Endothelial cell of umbilical vein (primary cell): ENCODE measurements at regions not wholly inside any gene's neighbourhood (a gene's known extent, or its start where the extent isn't known, plus 50 kb on each side); places are given as distances from the start of the nearest gene placed in this dataset.

ENCODE experiments used
- BruUV-seq: library from RNA; stranded (reverse); fragments of 400-500 nt; replicated peaks from 2 replicates; lab custom pipeline; 2021; lab: Mats Ljungman, UMichigan
- CTCF ChIA-PET: fragments of 300-600, 350-600 bp; sonication (Branson Sonifier 250); formaldehyde crosslinking; loops from one replicate; lab custom pipeline; 2021; ENCODE audit warnings: antibody characterized with exemption, inconsistent platforms; lab: Charles Lee
- POLR2A ChIA-PET: fragments of 300-600, 350-600 bp; sonication (Branson Sonifier 250); formaldehyde crosslinking; loops from one replicate; lab custom pipeline; 2021; ENCODE audit warnings: antibody characterized with exemption, inconsistent platforms; lab: Charles Lee
- DNase-seq: peaks from one replicate; pipeline ENCODE4 v3.0.0-alpha.2; 2011; ENCODE audit warnings: low read depth, low spot score
- FAIRE-seq: peaks from 2 replicates; lab custom pipeline; 2011; peaks lifted over from hg19 to GRCh38; lab: Jason Lieb, UNC
- H2AFZ ChIP-seq: 2 replicates; pipeline ENCODE4 v1.6.0; 2012; ENCODE audit warnings: low read depth, low read length, control low read depth, inconsistent platforms
- H3K27ac ChIP-seq: 2 replicates; pipeline ENCODE4 v1.5.1; 2011; ENCODE audit warnings: low read depth, mild to moderate bottlenecking, control low read depth, low read length, moderate library complexity; ENCODE audit not compliant: insufficient read depth
- H3K27me3 ChIP-seq, 2 experiments: 2 replicates each; pipeline versions ENCODE4 v1.6.0 to v1.6.1; 2011; ENCODE audit warnings: low read length in 2 of 2, mixed read lengths in 1 of 2; ENCODE audit not compliant: control insufficient read depth in 2 of 2, insufficient read depth in 2 of 2
- H3K36me3 ChIP-seq, 2 experiments: 2 replicates in 1 of 2; 3 replicates in 1 of 2; pipeline ENCODE4 v1.5.1; 2011; ENCODE audit warnings: low read length in 2 of 2, mild to moderate bottlenecking in 1 of 2, moderate library complexity in 1 of 2; ENCODE audit not compliant: control insufficient read depth in 2 of 2, insufficient read depth in 2 of 2; ENCODE audit errors: extremely low read depth in 1 of 2
- H3K4me1 ChIP-seq: 3 replicates; pipeline ENCODE4 v1.5.1; 2011; ENCODE audit warnings: mild to moderate bottlenecking, low read length; ENCODE audit not compliant: control insufficient read depth, insufficient read depth; ENCODE audit errors: extremely low read depth
- H3K4me2 ChIP-seq: 2 replicates; pipeline ENCODE4 v1.6.1; 2011; ENCODE audit warnings: low read length, control low read depth, mixed read lengths; ENCODE audit not compliant: insufficient read depth
- H3K4me3 ChIP-seq, 3 experiments: fragments of 200-600 bp in 1 of 3; sonication (generic), shearing (Covaris generic) in 1 of 3; replicated peaks in 1 of 3; 2 replicates each; pipeline ENCODE4 v1.5.1; 2011 to 2016; ENCODE audit warnings: control low read depth in 3 of 3, low read length in 3 of 3, mild to moderate bottlenecking in 2 of 3, inconsistent platforms in 1 of 3, low read depth in 1 of 3, moderate library complexity in 1 of 3; ENCODE audit not compliant: insufficient read depth in 1 of 3
- H3K79me2 ChIP-seq: 2 replicates; pipeline ENCODE4 v1.6.0; 2012; ENCODE audit warnings: low read length, inconsistent platforms; ENCODE audit not compliant: control insufficient read depth, insufficient read depth
- H3K9ac ChIP-seq: replicated peaks from 2 replicates; pipeline ENCODE3; 2011; ENCODE audit warnings: low read length, control low read depth; ENCODE audit not compliant: insufficient read depth; ENCODE audit errors: extremely low read depth
- H3K9me1 ChIP-seq: replicated peaks from 3 replicates; pipeline ENCODE4 v1.6.0; 2011; ENCODE audit warnings: mild to moderate bottlenecking, low read length; ENCODE audit not compliant: control insufficient read depth, insufficient read depth; ENCODE audit errors: extremely low read depth
- H3K9me3 ChIP-seq: replicated peaks from 2 replicates; pipeline ENCODE4 v1.5.1; 2012; ENCODE audit warnings: low read length, inconsistent platforms; ENCODE audit not compliant: control insufficient read depth, insufficient read depth
- H4K20me1 ChIP-seq: replicated peaks from 2 replicates; pipeline ENCODE3; 2011; ENCODE audit warnings: mild to moderate bottlenecking, low read length; ENCODE audit not compliant: control insufficient read depth, insufficient read depth; ENCODE audit errors: extremely low read depth
- EZH2 ChIP-seq: IDR thresholded peaks from 2 replicates; pipeline ENCODE4 v1.6.1; 2012; ENCODE audit warnings: borderline replicate concordance, low read depth, mild to moderate bottlenecking, moderate library complexity, low read length, inconsistent platforms; ENCODE audit not compliant: severe bottlenecking
- FOS ChIP-seq: IDR thresholded peaks from 2 replicates; pipeline ENCODE4 v1.6.1; 2011; ENCODE audit warnings: mild to moderate bottlenecking, low read length, moderate library complexity, borderline replicate concordance; ENCODE audit not compliant: insufficient read depth
- GATA2 ChIP-seq: IDR thresholded peaks from 2 replicates; pipeline ENCODE4 v1.7.0; 2011; ENCODE audit warnings: low read depth, mild to moderate bottlenecking, moderate library complexity, mixed read lengths, low read length; ENCODE audit not compliant: insufficient read length, insufficient read depth
- JUN ChIP-seq: IDR thresholded peaks from 2 replicates; pipeline ENCODE4 v1.6.1; 2011; ENCODE audit warnings: borderline replicate concordance, low read depth; ENCODE audit not compliant: insufficient read length, insufficient read depth
- dilution Hi-C: fragments of 300-500 bp; cut with MboI; formaldehyde crosslinking; loops from one replicate; pipeline ENCODE4 v1.15.0; 2019; ENCODE audit warnings: low sequenced_read_pairs; ENCODE audit not compliant: extremely low pct_ligation_motif_present
- intact Hi-C: fragments of 100-400 bp; cut with micrococcal nuclease; formaldehyde crosslinking; loops from one replicate; pipeline ENCODE4 v1.10.0; 2022
- TF ChIP-seq, protein P1 (sequence below): IDR thresholded peaks from 2 replicates; pipeline ENCODE4 v1.6.1; 2011; ENCODE audit not compliant: insufficient read depth, insufficient read length
- TF ChIP-seq, protein P2 (sequence below), 2 donors: IDR thresholded peaks; 1 replicate in 1 of 2; 2 replicates in 1 of 2; pipeline ENCODE4 v1.5.1; 2011; ENCODE audit warnings: low read length in 2 of 2, mild to moderate bottlenecking in 2 of 2, moderate library complexity in 2 of 2, control low read depth in 1 of 2, inconsistent platforms in 1 of 2, low read depth in 1 of 2; ENCODE audit not compliant: insufficient read depth in 1 of 2; ENCODE audit errors: extremely low read depth in 1 of 2

GRCh38 chr9:102642651-102643050, 352.5 kb upstream of the CYLC2 start:
- H4K20me1 ChIP-seq: no peaks in the 10 kb centered on the region
- H3K4me2 ChIP-seq: no peak overlapping the region
- H3K9ac ChIP-seq: no peak overlapping the region
- no peaks in the 10 kb centered on the region for H3K9me1 ChIP-seq
- H2AFZ ChIP-seq: no peak overlapping the region
- ChIA-PET CTCF (no interaction called here), POLR2A (no interaction called here)
- H3K27me3 ChIP-seq: no peaks in the 10 kb centered on the region
- H3K36me3 ChIP-seq: no peaks in the 10 kb centered on the region
- no peaks in the 10 kb centered on the region for H3K4me1 ChIP-seq
- H3K4me3 ChIP-seq: no peak overlapping the region
- FAIRE-seq: no peak
- H3K27ac ChIP-seq: no peak overlapping the region
- no peak for DNase-seq
- H3K79me2 ChIP-seq: no peaks in the 10 kb centered on the region
- intact Hi-C loops (no loop called here), dilution Hi-C loops (no loop called here)
- no peak for TF ChIP-seq FOS
- no TSS peak for BruUV-seq
- H3K9me3 ChIP-seq: no peaks in the 10 kb centered on the region

- POLR2A ChIA-PET: no interaction called here
- CTCF ChIA-PET: no interaction called here
- H3K4me3 ChIP-seq: no peak overlapping the region
- H3K79me2 ChIP-seq: no peaks in the 10 kb centered on the region
- no peak overlapping the region for H3K27ac ChIP-seq
- dilution Hi-C loops (no loop called here), intact Hi-C loops (no loop called here)
- FAIRE-seq (no peak), DNase-seq (no peak)
- H4K20me1 ChIP-seq: no peaks in the 10 kb centered on the region
- H3K27me3 ChIP-seq: no peaks in the 10 kb centered on the region
- no peak overlapping the region for H3K9ac ChIP-seq
- H2AFZ ChIP-seq: no peak overlapping the region
- H3K9me1 ChIP-seq: no peaks in the 10 kb centered on the region
- no peaks in the 10 kb centered on the region for H3K36me3 ChIP-seq
- H3K4me2 ChIP-seq: no peak overlapping the region
- no peaks in the 10 kb centered on the region for H3K4me1 ChIP-seq
- TF ChIP-seq, protein P1, sequence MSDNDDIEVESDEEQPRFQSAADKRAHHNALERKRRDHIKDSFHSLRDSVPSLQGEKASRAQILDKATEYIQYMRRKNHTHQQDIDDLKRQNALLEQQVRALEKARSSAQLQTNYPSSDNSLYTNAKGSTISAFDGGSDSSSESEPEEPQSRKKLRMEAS: no peak
- TF ChIP-seq GATA2: no peak
- no peak for TF ChIP-seq EZH2
- TF ChIP-seq, protein P2, sequence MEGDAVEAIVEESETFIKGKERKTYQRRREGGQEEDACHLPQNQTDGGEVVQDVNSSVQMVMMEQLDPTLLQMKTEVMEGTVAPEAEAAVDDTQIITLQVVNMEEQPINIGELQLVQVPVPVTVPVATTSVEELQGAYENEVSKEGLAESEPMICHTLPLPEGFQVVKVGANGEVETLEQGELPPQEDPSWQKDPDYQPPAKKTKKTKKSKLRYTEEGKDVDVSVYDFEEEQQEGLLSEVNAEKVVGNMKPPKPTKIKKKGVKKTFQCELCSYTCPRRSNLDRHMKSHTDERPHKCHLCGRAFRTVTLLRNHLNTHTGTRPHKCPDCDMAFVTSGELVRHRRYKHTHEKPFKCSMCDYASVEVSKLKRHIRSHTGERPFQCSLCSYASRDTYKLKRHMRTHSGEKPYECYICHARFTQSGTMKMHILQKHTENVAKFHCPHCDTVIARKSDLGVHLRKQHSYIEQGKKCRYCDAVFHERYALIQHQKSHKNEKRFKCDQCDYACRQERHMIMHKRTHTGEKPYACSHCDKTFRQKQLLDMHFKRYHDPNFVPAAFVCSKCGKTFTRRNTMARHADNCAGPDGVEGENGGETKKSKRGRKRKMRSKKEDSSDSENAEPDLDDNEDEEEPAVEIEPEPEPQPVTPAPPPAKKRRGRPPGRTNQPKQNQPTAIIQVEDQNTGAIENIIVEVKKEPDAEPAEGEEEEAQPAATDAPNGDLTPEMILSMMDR (IDR thresholded peaks at IDR 0.05; ENCODE audit: extremely low read depth in 1 of 2, insufficient read depth in 1 of 2, low read depth in 1 of 2, low read length in 2 of 2): no peak
- TF ChIP-seq JUN: no peak
- H3K9me3 ChIP-seq: peaks cover 3% of the 10 kb centered on the region
- BruUV-seq: no TSS peak
These were observed 363.6 kb upstream of the CYLC2 start for GRCh38 chr9:102631559-102631958.
